Keratinocyte (primary cell): ENCODE measurements at regions not wholly inside any gene's neighbourhood (a gene's known extent, or its start where the extent isn't known, plus 50 kb on each side); places are given as distances from the start of the nearest gene placed in this dataset.

ENCODE experiments used
- DNase-seq: peaks from one replicate; pipeline ENCODE4 v3.0.0-alpha.2; 2011; ENCODE audit warnings: low read depth, missing footprints, low spot score
- FAIRE-seq: peaks from 2 replicates; lab custom pipeline; 2011; peaks lifted over from hg19 to GRCh38; lab: Jason Lieb, UNC
- H2AFZ ChIP-seq: 2 replicates; pipeline ENCODE4 v1.6.0; 2012; ENCODE audit warnings: low read length, control low read depth, inconsistent platforms; ENCODE audit not compliant: control insufficient read depth
- H3K27ac ChIP-seq: 2 replicates; pipeline ENCODE4 v1.5.1; 2011; ENCODE audit warnings: low read length; ENCODE audit not compliant: control insufficient read depth, insufficient read depth
- H3K27me3 ChIP-seq: 3 replicates; pipeline ENCODE4 v1.6.0; 2011; ENCODE audit warnings: low read length; ENCODE audit not compliant: control insufficient read depth, insufficient read depth; ENCODE audit errors: extremely low read depth
- H3K36me3 ChIP-seq, 2 experiments: 2 replicates in 1 of 2; 3 replicates in 1 of 2; pipeline ENCODE4 v1.5.1; 2011; ENCODE audit warnings: low read length in 2 of 2, mild to moderate bottlenecking in 1 of 2; ENCODE audit not compliant: control insufficient read depth in 2 of 2, insufficient read depth in 2 of 2; ENCODE audit errors: extremely low read depth in 1 of 2
- H3K4me1 ChIP-seq: 3 replicates; pipeline ENCODE4 v1.5.1; 2011; ENCODE audit warnings: low read length; ENCODE audit not compliant: control insufficient read depth, insufficient read depth; ENCODE audit errors: extremely low read depth
- H3K4me2 ChIP-seq: 3 replicates; pipeline ENCODE4 v1.6.0; 2011; ENCODE audit warnings: low read depth, low read length; ENCODE audit not compliant: control insufficient read depth, insufficient read depth; ENCODE audit errors: extremely low read depth
- H3K4me3 ChIP-seq, 3 experiments: fragments of 200-600 bp in 1 of 3; sonication (generic) in 1 of 3; 2 replicates in 2 of 3; 3 replicates in 1 of 3; pipeline ENCODE4 v1.5.1; 2011 to 2016; ENCODE audit warnings: low read length in 3 of 3, mild to moderate bottlenecking in 3 of 3, control low read depth in 2 of 3, inconsistent platforms in 1 of 3, low read depth in 1 of 3, mixed read lengths in 1 of 3, mixed run types in 1 of 3, moderate library complexity in 1 of 3; ENCODE audit not compliant: control insufficient read depth in 2 of 3, insufficient read depth in 2 of 3; ENCODE audit errors: extremely low read depth in 1 of 3
- H3K79me2 ChIP-seq: 2 replicates; pipeline ENCODE4 v1.6.0; 2012; ENCODE audit warnings: low read length; ENCODE audit not compliant: control insufficient read depth, insufficient read depth
- H3K9ac ChIP-seq: 3 replicates; pipeline ENCODE4 v1.6.0; 2011; ENCODE audit warnings: low read length; ENCODE audit not compliant: control insufficient read depth, insufficient read depth; ENCODE audit errors: extremely low read depth
- H3K9me1 ChIP-seq: 3 replicates; pipeline ENCODE4 v1.6.0; 2011; ENCODE audit warnings: low read length; ENCODE audit not compliant: control insufficient read depth, insufficient read depth; ENCODE audit errors: extremely low read depth
- H3K9me3 ChIP-seq: 2 replicates; pipeline ENCODE4 v1.5.1; 2012; ENCODE audit warnings: low read depth, low read length; ENCODE audit not compliant: control insufficient read depth
- H4K20me1 ChIP-seq: 3 replicates; pipeline ENCODE4 v1.6.0; 2011; ENCODE audit warnings: low read length; ENCODE audit not compliant: control insufficient read depth, insufficient read depth; ENCODE audit errors: extremely low read depth
- EZH2 ChIP-seq: IDR thresholded peaks from one replicate; pipeline ENCODE4 v1.6.1; 2012; ENCODE audit warnings: inconsistent platforms, mild to moderate bottlenecking, low read length, moderate library complexity
- dilution Hi-C: fragments of 300-500 bp; cut with MboI; formaldehyde crosslinking; loops from one replicate; pipeline ENCODE4 v1.7.0; 2020; ENCODE audit warnings: low sequenced_read_pairs; ENCODE audit not compliant: extremely low pct_ligation_motif_present
- TF ChIP-seq, protein P1 (sequence below), 3 experiments: IDR thresholded peaks in 1 of 3; conservative IDR thresholded peaks in 1 of 3; optimal IDR thresholded peaks in 1 of 3; 2 replicates in 2 of 3; 3 replicates in 1 of 3; pipeline versions ENCODE3 to v1.5.1; 2011; ENCODE audit warnings: low read length in 3 of 3, mild to moderate bottlenecking in 3 of 3, moderate library complexity in 2 of 3, control low read depth in 1 of 3, inconsistent platforms in 1 of 3; ENCODE audit not compliant: insufficient read depth in 2 of 3; ENCODE audit errors: extremely low read depth in 1 of 3

DNA sequence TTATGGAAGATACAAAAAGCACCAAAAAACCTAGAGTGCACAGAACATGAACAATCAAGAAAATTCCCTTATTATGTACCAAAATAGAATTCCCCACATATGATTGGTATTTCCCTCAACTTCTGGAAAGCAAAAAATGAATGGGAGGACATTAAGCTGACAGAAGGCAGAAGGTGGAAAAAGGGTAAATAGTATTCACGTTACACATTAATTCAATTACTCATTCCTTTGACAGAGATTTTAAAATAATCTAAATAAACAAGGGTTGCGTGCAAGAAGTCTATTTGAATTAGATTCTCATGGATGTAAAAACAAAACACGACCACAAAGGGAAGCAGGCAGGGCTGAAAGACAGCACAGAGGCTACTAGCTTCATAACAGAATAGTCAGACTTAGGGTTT lies 260.5 kb upstream of the ZPLD1 start:
- Histone ChIP-seq H3K9me1 (no peaks in the 10 kb centered on the region), H3K27ac (no peak overlapping the region), H3K9me3 (no peaks in the 10 kb centered on the region), H3K36me3 (no peaks in the 10 kb centered on the region), H3K27me3 (no peaks in the 10 kb centered on the region), H2AFZ (no peak overlapping the region), H4K20me1 (no peaks in the 10 kb centered on the region), H3K9ac (no peak overlapping the region), H3K4me1 (peaks cover 7% of the 10 kb centered on the region), H3K79me2 (no peaks in the 10 kb centered on the region), H3K4me3 (no peak overlapping the region), H3K4me2 (no peak overlapping the region)
- DNase-seq: no peak
- no peak for TF ChIP-seq EZH2
- TF ChIP-seq, protein P1, sequence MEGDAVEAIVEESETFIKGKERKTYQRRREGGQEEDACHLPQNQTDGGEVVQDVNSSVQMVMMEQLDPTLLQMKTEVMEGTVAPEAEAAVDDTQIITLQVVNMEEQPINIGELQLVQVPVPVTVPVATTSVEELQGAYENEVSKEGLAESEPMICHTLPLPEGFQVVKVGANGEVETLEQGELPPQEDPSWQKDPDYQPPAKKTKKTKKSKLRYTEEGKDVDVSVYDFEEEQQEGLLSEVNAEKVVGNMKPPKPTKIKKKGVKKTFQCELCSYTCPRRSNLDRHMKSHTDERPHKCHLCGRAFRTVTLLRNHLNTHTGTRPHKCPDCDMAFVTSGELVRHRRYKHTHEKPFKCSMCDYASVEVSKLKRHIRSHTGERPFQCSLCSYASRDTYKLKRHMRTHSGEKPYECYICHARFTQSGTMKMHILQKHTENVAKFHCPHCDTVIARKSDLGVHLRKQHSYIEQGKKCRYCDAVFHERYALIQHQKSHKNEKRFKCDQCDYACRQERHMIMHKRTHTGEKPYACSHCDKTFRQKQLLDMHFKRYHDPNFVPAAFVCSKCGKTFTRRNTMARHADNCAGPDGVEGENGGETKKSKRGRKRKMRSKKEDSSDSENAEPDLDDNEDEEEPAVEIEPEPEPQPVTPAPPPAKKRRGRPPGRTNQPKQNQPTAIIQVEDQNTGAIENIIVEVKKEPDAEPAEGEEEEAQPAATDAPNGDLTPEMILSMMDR (optimal IDR thresholded peaks at IDR 0.05 in 1 of 3, IDR thresholded peaks at IDR 0.05 in 1 of 3, conservative IDR thresholded peaks at IDR 0.05 in 1 of 3; ENCODE audit: extremely low read depth in 1 of 3, insufficient read depth in 2 of 3, low read length in 3 of 3): no peak
- dilution Hi-C loops: no loop called here
- FAIRE-seq: no peak

DNA sequence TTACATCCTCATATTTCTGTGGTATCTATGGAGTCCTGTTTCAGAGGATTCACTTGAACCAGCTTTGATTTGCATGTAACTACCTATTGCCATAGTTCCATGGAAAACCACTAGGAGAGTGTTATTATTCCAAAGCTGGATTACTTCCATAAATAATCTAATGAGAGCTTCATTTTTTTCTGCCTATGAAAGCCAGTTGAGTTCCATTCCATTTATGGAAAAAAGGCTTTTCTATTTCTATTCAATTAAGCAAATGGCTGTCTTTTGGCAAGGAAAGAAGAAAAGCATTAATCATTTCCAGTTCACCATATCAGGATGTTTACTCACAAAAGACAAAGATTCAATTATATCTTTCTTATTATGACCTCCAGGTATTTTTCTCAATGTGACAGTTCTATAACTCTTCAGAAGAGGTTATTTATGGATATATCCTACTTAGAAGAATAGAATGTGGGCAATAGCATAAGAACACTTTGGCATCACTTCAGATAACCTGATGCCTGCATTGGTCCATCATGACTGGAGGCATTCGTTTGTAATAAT lies 259.9 kb upstream of the ZPLD1 start:
- no peaks in the 10 kb centered on the region for H3K79me2 ChIP-seq
- dilution Hi-C loops: no loop called here
- DNase-seq: no peak
- H2AFZ ChIP-seq: no peak overlapping the region
- H3K9ac ChIP-seq: no peak overlapping the region
- H3K4me3 ChIP-seq: no peak overlapping the region
- H3K9me3 ChIP-seq: no peaks in the 10 kb centered on the region
- no peaks in the 10 kb centered on the region for H3K9me1 ChIP-seq
- H4K20me1 ChIP-seq: no peaks in the 10 kb centered on the region
- H3K4me2 ChIP-seq: no peak overlapping the region
- H3K4me1 ChIP-seq: peaks cover 11% of the 10 kb centered on the region
- no peaks in the 10 kb centered on the region for H3K36me3 ChIP-seq
- TF ChIP-seq, protein P1 (optimal IDR thresholded peaks at IDR 0.05 in 1 of 3, IDR thresholded peaks at IDR 0.05 in 1 of 3, conservative IDR thresholded peaks at IDR 0.05 in 1 of 3; ENCODE audit: extremely low read depth in 1 of 3, insufficient read depth in 2 of 3, low read length in 3 of 3): no peak
- TF ChIP-seq EZH2: no peak
- H3K27ac ChIP-seq: no peak overlapping the region
- no peak for FAIRE-seq
- H3K27me3 ChIP-seq: no peaks in the 10 kb centered on the region
